GM12874 (cell line): ENCODE measurements at regions not wholly inside any gene's neighbourhood (a gene's known extent, or its start where the extent isn't known, plus 50 kb on each side); places are given as distances from the start of the nearest gene placed in this dataset.

Experiments used
- TF ChIP-seq, protein P1 (sequence below): IDR thresholded peaks from 2 replicates; pipeline ENCODE4 v1.5.1; 2011; ENCODE audit warnings: low read depth, mild to moderate bottlenecking, control low read depth, low read length, moderate library complexity; ENCODE audit not compliant: insufficient read depth

DNA sequence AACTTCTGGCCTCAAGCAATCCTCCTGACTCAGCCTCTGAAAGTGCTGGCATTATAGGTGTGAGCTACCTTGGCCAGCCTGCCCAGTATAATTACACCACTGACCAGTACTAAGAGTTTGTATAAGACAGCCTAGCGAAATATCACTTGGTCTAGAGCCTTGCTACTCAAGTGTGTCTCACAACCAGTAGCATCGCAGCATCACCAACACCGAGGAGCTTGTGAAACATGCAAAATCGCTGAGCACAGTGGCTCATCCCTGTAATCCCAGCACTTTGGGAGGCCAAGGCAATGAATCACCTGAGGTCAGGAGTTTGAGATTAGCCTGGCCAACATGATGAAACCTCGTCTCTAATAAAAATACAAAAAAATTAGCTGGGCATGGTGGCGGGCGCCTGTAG is 102.0 kb upstream of the GATB start:
- TF ChIP-seq, protein P1, sequence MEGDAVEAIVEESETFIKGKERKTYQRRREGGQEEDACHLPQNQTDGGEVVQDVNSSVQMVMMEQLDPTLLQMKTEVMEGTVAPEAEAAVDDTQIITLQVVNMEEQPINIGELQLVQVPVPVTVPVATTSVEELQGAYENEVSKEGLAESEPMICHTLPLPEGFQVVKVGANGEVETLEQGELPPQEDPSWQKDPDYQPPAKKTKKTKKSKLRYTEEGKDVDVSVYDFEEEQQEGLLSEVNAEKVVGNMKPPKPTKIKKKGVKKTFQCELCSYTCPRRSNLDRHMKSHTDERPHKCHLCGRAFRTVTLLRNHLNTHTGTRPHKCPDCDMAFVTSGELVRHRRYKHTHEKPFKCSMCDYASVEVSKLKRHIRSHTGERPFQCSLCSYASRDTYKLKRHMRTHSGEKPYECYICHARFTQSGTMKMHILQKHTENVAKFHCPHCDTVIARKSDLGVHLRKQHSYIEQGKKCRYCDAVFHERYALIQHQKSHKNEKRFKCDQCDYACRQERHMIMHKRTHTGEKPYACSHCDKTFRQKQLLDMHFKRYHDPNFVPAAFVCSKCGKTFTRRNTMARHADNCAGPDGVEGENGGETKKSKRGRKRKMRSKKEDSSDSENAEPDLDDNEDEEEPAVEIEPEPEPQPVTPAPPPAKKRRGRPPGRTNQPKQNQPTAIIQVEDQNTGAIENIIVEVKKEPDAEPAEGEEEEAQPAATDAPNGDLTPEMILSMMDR: no peak

DNA sequence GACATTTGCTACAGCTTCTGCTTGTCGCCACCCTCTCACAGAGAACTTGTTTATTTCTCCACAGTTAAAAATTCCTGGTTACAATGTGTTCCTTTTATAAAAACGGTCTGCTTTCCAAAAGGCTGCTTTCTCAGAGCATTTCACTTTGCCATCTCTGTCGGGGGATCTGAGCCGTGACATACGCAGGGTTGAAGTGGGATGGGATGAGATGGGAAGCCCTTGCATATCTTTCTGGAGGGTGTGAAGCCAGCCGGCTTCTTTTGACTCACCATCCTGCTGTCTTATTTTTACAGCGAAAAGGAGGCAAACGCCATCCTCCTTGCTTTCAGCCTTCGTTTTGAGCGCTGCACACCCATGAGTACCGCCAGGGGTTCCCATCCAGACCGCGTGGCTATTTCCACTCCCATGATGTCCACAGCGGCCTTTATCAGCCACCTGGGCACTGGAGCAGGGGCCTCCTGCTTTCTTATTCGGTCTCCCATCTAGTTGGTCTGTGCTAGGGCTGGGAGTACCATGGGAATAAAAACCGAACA is 99.8 kb upstream of the GATB start:
- TF ChIP-seq, protein P1: no peak

DNA sequence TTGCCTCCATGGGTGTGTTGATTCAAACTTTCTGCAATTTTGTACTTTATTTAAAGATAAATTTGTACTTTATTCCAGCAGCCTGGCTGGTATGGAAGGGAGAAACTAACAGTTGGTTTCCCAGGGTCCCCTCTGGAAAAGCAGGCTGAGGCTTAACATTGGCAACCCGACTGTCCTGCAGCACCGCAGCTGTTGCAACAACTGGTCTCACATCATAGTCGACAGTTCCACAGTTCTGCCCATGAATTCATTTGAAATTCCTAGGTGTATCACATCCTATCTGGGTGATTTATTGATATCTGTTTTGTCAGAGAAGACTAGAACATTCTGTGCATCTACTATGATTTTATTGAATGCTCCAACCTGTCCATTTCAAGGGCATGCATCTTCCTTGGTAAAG is 98.8 kb upstream of the GATB start:
- TF ChIP-seq, protein P1: no peak

DNA sequence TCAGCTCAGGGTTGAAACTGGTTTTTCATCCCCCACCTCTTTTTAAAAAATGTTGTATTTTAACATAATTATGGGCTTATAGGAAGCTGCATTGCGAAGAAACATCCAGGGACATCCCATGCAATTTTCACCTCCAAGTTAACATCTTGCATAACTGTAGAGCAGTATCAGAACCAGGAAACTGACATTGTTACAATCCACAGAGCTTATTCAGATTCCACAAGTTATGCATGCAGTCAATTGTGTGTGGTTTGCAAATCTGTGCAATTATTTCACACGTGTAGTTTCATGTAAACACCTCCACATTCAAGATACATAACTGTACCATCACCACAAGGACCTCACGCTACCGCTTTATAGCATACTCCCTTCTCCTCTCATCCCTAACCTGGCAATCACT is 97.5 kb upstream of the GATB start:
- TF ChIP-seq, protein P1: no peak

DNA sequence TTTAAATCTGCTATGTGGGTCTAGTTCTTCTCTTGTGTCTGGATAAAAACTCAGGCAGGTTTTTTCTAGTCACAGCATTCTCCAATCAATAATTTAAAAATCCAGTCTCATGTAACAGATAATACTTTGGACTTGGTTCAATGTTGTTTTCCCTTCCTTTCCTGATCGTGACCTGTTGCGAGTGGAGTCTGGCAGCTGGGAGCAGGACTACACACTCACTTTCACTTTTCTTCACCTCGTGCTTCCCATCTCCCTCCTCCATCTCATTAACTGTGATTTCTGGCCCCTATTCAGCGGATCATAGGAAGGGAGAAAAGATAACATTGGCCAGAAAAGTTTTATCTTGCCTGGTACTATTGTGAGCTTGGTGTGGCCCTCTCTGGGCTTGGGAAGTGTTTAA is 96.6 kb upstream of the GATB start:
- TF ChIP-seq, protein P1: no peak

DNA sequence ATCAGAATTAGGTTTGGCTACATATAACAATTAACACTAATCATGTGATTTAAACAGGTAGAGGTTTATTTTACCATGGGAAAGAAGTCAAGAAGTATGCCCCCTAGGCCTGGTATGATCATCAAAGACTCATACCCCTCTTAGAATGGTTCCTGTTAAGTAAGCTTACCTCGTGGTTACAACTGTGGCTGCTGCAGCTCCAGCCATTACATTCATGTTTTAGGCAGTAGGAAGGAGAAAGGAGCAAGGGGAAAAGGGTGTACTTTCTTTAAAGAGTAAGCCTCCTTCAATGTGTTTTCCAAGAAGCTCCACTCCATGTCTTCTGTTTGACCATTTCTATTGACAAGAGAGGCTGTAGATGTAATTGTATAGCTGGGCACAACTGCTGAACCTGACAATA is 94.9 kb upstream of the GATB start:
- TF ChIP-seq, protein P1: no peak

DNA sequence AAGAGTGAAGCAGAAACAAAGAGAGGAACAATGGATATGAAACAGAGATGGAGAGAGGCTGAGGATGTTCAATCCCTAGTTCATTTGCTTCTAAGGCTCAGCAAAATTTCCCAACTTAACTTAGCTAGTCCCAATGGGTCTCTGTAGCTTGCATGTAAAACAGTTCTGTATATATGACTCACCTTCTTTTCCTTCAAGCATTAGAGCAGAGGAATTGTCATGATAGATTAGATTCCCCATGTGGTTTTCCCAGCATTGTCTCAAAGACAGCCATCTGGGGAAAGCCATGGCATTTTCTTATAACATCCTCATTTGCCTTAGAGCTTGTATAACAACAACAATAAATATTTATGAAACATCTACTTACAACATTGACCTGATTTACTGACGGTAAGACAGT is 93.9 kb upstream of the GATB start:
- TF ChIP-seq, protein P1: no peak
